ENCODE measurements at regions not wholly inside any gene's neighbourhood (a gene's known extent, or its start where the extent isn't known, plus 50 kb on each side); places are given as distances from the start of the nearest gene placed in this dataset.

DNA sequence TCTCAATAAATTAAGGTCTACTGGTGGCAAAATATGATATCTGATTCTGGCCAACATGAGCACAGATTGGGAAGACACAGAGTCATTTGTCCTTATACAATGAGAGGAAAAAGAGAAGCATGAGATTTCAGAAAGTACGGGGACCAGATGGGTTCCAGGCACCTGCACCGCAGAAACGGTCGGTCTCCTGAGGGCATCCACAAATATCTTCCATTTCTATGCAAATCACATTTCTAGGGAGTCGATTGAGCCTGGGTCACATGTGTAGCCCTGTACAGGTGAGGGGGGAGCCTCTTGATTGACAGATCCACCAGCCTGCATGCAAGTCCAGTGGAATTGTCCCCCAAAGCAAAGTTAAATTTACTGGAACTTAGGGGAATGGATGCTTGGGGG is 415.6 kb downstream of the NPHP4 start:
- TF ChIP-seq, protein P1, sequence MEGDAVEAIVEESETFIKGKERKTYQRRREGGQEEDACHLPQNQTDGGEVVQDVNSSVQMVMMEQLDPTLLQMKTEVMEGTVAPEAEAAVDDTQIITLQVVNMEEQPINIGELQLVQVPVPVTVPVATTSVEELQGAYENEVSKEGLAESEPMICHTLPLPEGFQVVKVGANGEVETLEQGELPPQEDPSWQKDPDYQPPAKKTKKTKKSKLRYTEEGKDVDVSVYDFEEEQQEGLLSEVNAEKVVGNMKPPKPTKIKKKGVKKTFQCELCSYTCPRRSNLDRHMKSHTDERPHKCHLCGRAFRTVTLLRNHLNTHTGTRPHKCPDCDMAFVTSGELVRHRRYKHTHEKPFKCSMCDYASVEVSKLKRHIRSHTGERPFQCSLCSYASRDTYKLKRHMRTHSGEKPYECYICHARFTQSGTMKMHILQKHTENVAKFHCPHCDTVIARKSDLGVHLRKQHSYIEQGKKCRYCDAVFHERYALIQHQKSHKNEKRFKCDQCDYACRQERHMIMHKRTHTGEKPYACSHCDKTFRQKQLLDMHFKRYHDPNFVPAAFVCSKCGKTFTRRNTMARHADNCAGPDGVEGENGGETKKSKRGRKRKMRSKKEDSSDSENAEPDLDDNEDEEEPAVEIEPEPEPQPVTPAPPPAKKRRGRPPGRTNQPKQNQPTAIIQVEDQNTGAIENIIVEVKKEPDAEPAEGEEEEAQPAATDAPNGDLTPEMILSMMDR (IDR thresholded peaks at IDR 0.05), result no peak
- TF ChIP-seq POLR2AphosphoS5 (IDR thresholded peaks at IDR 0.05) (no peak), POLR2A (IDR thresholded peaks at IDR 0.05) (no peak)

Data from prostate gland (tissue), 2 donors.